Peyer's patch (tissue), 4 donors: ENCODE measurements at regions not wholly inside any gene's neighbourhood (a gene's known extent, or its start where the extent isn't known, plus 50 kb on each side); places are given as distances from the start of the nearest gene placed in this dataset.

Experiments
- CTCF ChIP-seq, 6 experiments: fragments of 450-650 bp in 4 of 6; fragments of 200-600 bp in 2 of 6; sonication (generic) in 1 of 6; IDR thresholded peaks; one replicate each; pipeline ENCODE4 v1.5.1; 2017 to 2019; ENCODE audit warnings: antibody characterized with exemption in 6 of 6, mild to moderate bottlenecking in 3 of 6, moderate library complexity in 1 of 6
- POLR2A ChIP-seq, 2 donors: fragments of 450-650 bp; IDR thresholded peaks; one replicate each; pipeline ENCODE4 v1.5.1; 2017; ENCODE audit warnings: antibody characterized with exemption in 2 of 2, mild to moderate bottlenecking in 2 of 2, moderate library complexity in 2 of 2

GRCh38 chr4:177182728-177183127 is 126.9 kb upstream of the NEIL3 start:
- no peak for TF ChIP-seq CTCF (IDR thresholded peaks at IDR 0.05)
- TF ChIP-seq POLR2A (IDR thresholded peaks at IDR 0.05) = no peak
